Stimulated activated CD4-positive, alpha-beta T cell treated with anti-CD3 and anti-CD28 coated beads, Interleukin-1b, Interleukin-23, amount 100 ng/mL, for 48 hours (primary cell): ENCODE measurements at regions not wholly inside any gene's neighbourhood (a gene's known extent, or its start where the extent isn't known, plus 50 kb on each side); places are given as distances from the start of the nearest gene placed in this dataset.
"Not testable (repeated sequence)": the region's sequence is repeated elsewhere in the genome, so short reads cannot be mapped to it uniquely, and the experiment has no call there.

ENCODE experiments used
- DNase-seq: peaks from one replicate; pipeline ENCODE4 v3.0.0-alpha.2; 2020

DNA sequence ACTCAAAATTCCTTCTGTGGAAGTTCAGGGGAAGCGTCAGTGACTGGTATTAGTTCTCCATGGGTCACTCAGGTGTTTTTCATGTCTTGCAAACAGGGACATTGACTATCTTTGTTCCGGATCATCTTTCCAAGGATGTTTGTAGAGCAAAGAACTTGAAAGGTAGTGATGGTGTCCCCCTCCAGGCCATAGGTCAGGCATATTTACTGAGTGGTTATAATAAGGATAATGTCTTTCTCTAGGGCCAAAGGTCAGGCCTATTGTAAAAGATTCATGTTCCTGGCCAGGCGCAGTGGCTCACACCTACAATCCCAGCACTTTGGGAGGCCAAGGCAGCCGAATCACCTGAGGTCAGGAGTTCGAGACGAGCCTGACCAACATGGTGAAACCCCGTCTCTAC lies 614.8 kb downstream of the KIF4B start:
- no peak for DNase-seq

DNA sequence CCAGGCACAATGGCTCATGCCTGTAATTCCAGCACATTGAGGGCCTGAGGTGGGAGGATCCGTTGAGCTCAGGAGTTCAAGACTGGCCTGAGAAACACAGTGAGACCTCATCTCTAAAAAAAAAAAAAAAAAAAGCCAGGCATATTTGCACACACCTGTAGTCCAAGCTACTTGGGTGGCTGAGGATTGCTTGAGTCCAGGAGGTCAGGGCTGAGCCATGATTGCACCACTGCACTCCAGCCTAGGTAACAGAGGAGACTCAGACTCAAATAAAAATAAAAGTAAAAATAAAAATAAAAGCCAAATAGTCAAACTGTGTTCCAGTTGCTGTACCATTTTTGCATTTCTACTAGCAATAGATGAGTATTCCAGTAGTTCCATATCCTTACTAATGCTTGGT lies 616.0 kb downstream of the KIF4B start:
- no peak for DNase-seq

DNA sequence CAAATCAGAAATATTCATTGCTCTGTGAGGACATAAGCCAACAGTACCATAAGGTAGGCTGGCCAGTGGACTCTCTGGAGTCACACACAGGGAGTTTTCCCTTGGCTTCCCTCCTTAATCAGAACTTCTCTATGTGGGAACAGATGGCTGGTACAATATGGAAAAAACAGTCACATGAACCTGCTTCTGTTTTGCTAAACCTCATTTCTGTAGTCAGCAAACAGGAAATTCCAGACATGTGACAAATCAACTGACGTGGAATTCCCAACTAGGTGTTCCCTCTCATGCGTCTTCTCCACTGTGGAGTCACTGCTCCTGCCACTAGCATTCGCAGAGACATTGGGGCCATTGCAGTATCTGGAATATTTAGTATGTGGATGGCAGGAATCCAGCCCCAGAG lies 617.6 kb downstream of the KIF4B start:
- no peak for DNase-seq

DNA sequence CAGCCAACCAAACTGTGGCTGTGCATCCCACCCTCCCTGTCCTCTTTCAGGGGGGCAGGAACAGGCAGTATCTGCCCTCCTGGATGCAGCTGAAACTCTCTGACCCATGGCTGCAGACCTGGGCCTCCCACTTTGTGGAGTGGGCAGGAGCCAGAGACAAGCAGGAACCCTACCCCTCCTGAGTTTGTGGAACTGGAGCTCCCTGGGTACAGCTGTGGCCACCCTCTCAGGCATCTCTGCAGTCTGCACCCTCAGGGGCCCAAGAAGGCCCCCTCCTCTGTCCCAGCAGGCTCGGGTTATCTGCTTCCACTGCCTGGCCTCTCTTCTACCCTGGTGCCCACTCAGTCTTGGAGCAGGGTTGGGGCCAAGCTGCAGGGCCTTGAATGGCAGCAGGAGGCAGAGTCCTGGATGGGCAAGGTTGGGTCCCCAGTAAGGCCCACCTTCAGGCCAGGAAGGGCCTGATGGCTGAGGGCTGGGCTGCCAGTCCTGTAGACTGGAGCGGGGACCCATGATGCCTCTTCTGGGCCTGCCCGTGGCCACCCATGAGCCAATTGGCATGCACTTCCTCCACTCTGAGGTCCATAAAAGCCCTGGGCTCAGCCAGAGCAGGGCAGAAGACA lies 619.9 kb downstream of the KIF4B start:
- DNase-seq, result no peak

DNA sequence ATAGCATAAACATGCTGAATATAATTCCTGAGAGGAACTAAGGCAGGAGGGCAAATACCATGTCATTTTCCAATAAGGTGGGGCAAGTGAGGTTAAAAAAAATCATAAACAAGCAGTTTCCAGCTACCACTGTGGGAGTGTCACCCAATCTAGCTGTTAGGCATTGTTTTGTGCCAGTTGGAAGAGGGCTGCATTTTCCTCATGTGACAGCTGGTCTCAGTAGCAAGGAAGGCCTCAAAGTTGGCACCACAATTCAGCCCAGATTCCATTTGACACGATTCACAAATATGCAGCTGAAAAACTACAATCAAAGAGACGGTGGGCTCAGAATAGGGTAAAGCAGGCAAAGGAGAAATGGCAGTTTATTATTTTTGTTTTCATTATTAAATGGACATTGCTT lies 636.1 kb downstream of the KIF4B start:
- no peak for DNase-seq

DNA sequence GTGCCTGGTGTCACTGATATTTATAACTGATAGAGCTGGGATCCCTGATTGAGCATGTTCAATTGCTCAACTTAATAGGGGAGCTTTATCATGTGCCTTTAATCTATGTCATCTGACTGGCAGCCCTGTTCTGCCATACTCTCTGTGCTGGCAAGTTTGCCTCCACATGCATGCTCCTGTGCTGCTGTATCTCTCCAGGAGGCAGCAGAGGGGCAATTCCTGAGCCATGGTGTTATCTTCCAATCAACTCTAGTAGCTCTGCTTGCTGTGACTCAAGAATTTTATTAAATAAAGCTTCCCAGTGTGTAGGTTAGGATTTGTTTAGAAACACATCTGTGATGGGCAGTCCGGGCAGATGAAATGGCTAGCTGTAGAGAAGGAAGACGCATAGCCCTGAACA lies 642.0 kb downstream of the KIF4B start:
- DNase-seq, result no peak

DNA sequence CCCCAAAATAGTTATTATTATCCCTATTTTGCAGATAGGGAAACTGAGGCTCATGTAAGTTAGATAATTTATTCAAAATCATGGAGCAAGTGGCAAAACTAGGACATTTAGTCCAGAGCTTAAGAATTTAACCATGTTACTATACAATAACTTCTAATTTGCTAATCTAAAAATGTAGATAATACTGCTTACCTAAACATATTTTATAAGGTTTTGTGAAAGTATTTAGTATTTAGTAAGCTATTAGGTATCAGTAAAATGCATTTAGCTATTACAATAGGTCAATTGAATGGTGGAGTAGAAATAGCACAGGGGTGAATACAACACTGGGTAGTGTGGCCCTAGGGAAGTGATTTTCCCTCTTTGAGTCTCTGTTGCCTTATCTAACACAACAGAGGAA lies 648.3 kb downstream of the KIF4B start:
- DNase-seq, result no peak

DNA sequence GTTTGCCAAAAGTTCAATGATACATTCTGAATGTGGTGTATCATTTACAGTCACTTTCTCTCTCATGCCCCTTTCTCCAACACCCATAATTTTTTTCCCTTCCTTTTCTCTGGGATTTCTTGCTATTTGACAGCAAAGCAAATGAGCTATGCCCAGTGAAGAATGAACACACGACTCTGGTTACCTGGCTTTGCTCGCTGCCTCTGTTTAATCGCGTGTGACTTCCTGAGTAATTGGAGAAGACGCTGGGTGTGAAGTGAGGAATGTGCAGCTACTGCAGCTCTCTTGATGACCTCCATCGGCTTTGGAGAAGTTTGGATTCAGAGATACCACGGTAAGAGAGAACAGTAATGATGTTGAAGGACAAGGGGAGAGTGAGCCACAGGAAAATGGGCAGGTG lies 651.8 kb downstream of the KIF4B start:
- no peak for DNase-seq

DNA sequence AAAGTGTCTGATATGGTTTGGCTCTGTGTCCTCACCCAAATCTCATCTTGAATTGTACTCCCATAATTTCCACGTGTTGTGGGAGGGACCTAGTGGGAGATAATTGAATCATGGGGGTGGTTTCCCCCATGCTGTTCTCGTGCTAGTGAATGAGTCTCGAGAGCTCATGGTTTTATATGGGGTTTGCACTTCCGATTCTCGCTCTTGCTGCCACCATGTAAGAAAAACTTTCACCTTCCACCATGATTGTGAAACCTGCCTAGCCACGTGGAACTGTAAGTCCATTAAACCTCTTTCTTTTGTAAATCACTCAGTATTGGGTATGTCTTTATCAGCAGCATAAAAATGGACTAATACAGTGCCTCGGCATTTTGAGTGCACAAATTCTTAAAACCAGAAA lies 655.0 kb upstream of the SGCD start:
- not testable (repeated sequence) for DNase-seq

DNA sequence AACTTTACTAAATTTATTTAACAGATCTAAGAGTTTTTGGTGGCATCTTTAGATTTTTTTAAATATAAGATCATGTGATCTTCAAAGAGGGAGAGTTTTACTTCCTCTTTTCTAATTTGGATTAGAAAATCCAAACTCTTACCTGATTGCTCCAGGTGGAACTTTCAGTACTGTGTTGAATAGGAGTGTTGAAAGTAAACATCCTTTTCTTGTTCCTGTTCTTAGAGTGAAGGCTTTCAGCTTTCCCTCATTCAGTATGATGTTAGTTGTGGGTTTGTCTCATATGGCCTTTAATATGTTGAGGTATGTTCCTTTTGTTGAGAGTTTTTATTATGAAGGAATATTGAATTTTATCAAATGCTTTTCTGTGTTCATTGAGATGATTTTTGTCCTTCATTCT lies 650.0 kb upstream of the SGCD start:
- DNase-seq, result no peak

DNA sequence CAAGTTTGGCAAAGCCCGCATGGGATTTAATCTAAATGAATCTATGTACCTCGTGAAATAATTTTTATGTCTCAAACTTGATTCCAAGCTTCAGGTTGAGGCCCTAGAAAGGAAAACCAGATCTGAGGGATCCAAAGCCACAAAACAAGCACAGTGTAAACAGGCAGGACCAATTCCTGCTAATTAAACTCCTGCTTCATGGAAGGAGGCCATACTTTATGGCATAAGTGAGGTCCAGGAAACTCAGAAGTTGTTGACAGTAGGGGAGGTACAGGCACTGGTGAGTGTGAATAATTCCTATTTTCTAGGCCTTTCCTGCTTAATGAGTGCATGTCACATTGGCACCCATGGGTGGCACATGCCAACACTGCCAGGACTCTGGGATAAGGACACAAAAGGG lies 648.6 kb upstream of the SGCD start:
- no peak for DNase-seq

DNA sequence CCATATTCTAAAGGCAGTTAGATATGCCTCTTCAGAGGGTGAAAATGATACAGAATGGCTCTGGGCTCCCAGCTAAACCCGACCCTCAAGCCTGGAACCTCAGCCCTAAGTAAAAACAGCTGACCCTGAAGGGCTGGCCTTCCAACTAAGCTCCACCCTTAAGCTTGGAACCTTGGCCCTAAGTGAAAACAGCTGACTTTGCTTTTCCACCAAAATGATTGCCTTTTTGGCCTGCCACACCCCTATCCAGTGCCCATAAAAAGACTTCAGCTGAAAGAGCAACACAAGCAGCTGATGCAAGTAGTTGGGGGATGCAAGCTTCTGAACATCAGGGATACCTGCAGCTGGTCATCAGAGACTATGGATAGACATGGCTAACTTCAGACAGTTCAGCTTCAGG lies 647.4 kb upstream of the SGCD start:
- DNase-seq, result no peak

DNA sequence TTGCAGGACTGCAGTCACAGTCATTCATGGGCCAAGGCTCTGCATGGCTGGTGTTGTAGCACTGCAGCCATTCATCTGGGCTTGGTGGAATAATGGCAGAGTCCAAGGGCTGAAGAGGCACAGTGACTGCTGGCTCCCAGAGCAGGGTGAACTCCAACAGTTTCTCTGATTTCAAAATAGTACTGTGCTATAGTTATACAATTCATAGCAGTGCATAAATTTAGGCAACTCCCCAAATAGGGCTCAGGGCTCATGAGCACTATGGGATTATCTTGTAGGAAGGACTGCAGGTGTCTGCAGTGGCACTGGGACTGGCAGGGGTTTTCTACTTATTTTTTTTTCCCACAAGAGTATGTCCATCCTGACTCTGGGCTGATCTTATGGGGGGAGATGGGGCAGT lies 642.5 kb upstream of the SGCD start:
- no peak for DNase-seq

DNA sequence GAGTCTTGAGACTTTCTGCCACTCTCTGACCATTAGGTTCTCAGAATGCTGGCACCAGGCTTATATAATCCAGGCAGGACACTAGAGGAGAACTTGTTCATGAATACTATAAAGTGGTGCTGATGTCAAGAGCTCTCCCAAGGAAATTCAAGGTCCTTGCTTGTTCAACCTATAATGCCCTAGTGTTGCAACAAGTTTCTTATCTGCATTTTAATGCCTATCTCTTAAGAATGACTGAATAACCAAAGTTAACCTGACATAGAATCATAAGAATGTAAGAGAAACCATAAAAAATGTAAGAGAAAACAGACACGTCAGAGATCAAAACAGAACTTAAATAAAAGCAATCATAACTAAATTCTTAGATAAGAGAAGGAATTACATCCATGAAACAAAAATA lies 640.8 kb upstream of the SGCD start:
- no peak for DNase-seq

DNA sequence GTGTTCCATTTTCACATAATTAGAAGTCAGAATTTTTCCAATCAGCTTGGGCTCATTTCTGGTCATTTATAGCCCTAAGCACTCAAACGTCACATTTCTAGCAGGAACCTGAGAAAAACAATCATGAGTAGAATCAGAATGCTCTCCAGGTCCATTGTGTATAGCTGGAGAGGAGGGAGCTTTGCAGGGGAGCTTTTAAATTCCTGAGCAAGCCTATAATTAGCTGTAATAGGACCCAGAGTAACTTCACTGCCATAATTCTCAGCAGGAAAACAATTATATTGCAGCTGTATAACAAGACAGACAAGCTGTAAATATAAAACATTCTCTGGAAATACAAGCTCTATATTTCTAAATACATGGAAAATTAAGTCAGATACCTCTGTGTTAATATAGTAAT lies 637.6 kb upstream of the SGCD start:
- DNase-seq, result no peak

DNA sequence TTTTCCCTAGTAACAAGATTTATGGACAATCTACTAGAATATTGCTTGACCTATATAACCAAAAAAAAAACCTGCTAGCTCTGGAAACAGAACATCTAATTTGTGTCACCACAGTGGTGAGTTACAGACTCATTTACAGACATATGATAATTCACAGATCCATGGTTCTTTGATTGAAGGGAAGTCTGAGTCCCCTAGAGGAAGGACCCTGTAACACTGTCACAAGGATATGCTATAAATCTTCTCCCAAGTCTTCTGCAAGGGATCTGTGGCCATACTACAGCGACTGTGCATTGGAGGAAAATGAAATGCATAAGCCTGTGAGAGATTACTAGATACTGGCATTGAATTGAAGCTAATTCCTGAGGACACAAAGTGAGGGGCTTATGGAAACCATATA lies 630.6 kb upstream of the SGCD start:
- DNase-seq, result no peak

DNA sequence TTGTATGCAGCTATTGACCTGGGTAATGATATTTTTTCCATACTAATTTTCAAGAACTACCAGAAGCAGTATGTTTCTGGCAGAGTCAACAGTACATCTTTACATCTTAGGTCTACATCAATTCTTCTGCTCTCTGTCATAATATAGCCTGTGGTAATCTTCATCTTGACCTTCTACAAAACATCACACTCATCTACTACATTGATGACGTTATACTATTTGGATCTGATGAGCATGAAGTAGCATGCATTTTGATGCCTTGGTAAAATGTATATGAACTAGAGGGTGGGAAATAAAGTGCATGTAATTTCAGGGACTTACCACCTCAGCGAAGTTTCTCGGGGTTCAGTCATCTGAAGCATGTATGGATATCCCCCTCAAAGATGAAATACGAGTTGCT lies 629.7 kb upstream of the SGCD start:
- no peak for DNase-seq

DNA sequence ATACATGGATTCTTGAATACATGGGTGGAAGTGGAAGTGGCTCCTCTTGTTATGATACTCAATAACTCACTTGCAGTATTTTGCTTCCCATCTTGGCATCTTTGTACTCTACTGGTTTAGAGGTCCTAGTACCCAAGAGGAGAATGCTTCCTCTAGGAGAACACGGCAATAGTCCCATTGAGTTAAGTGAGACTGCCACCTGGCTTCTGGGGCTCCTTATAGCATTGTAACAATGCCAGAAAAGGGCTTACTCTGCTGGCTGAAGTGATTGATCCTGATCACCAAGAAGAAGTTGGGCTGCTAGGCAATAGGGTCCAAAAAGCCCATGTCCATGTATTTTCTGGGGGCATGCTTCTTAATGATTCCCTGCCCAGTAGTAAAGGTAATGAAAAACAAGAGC lies 627.6 kb upstream of the SGCD start:
- DNase-seq, result no peak

DNA sequence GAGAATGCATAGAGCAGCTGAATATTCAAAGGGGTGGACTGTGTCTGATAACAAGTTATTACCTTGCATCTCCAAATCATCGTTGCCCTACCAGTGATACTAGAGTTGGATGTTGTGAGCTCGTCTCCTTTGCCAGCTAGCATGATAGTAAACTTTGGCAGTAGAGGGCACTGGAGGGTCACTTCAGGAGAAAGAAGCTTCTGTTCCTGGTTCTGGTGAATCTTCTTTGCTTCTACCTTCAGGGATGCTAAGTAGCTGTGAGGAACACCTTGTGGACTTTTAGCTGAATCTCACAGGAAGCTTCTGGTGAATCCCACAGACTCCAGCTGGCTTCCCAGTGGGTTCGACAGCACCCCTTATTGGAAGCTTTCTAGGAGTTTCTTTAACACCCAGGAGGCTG lies 626.6 kb upstream of the SGCD start:
- no peak for DNase-seq

DNA sequence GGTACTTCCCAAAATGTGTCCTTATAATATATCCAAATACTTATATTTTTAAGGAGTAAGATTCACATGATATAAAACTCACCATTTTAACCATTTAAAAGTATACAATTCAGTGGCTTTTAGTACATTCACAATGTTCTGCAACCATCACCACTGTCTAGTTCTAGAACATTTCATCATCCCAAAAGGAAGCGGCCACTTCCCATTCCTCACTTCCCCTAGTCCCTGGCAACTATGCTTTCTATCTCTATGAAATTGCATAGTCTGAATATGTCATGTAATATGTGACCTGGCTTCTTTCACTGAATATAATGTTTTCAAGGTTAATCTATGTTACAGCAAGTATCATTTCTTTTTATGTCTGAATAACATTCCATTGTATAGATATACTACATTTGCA lies 615.1 kb upstream of the SGCD start:
- DNase-seq, result no peak

DNA sequence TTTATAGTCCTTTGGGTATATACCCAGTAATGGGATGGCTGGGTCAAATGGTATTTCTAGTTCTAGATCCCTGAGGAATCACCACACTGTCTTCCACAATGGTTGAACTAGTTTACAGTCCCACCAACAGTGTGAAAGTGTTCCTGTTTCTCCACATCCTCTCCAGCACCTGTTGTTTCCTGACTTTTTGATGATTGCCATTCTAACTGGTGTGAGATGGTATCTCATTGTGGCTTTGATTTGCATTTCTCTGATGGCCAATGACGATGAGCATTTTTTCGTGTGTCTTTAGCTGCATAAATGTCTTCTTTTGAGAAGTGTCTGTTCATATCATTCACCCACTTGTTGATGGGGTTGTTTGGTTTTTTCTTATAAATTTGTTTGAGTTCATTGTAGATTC lies 612.5 kb upstream of the SGCD start:
- not testable (repeated sequence) for DNase-seq

DNA sequence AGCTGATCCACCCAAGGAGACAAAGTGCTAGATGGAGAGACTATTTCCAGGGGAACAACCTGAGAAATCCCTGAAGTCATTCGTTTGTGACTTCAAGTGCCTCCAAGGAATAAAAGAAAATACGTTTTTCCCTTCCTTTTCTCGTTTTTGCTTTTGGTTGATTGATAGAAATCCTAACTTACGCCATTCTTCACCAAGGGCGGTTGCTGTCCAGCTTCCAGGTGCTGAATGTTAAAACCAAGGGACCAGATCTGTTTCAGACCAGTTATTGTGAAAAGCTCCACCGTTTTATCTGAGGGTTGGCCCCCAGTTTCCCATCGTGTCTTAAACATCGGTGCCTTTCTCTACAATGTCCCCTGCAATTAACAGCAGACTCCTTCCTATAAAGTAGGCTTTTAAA lies 600.7 kb upstream of the SGCD start:
- DNase-seq, result no peak

DNA sequence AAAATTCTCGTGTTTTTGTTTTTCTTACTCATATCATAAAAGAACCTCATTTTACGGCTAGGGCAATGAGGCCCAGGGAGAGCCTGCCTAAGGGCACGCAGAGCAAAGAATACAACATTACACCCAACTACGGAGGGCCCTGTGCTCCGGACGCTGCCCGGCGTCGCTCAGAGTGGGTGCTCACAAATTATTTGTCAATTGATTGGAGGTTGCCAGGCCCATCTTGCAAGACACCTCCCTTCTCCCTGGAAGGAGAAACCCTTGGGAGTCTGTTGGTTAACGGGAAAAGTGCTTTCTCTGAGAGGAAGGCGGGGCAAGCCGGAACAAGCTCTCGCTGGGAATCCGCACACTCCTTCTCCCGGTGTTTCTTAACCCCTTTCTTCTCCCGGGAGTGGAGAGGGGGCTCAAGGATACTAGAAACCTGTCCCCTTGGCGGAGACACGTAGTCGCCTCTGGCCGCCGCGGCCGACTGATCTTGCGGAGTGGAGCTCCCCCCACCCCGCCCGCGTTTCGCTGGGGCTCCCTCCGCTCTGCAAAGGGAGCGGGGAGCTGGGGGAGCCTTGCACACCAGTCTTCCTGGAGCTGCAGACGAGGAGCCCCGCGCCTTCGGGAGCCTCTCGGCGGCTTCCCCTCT lies 599.3 kb upstream of the SGCD start:
- no peak for DNase-seq

DNA sequence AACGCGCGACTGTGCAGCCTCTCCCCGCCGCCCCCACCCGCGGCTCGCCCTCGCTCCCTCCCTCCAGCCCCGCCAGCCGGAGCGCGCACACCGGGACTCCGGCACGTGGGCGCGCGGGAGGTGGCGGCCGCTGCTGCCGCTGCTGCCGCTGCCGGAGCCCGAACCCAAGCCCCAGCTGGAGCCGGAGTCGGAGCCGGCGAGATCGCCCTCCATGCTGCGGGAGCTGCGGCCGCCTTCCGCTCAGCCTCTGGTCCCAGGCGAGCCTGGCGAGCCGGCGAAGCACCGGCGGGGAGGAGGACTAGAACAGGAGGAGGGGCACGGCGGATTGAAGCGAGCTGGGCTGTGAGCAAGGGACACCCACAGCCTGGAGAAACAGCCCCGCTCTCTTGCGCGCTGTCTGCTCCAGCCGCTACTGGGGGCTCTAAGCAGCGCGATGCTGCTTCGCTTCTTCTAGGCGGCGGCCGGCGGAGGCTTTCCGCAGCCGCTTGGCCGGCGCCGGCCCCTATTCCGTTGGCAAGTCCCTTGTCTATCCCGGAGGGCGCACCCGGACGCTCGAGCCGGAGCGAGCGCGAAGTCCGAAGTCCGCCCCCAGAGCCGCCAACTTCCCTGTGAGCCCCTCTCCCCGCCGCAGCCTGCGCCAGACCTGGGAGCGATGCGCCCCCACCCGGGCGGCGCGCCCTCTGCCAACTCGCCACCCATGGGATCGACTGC lies 598.7 kb upstream of the SGCD start:
- no peak for DNase-seq
